Adrenal gland (tissue), 9 donors: ENCODE measurements at regions not wholly inside any gene's neighbourhood (a gene's known extent, or its start where the extent isn't known, plus 50 kb on each side); places are given as distances from the start of the nearest gene placed in this dataset.

Source experiments
- DNase-seq, 7 donors: peaks; one replicate each; pipeline ENCODE4 v3.0.0-alpha.2; 2019 to 2020
- H3K27ac ChIP-seq, 5 donors: fragments of 200-600 bp; sonication (generic) in 4 of 5; 1 replicate in 3 of 5; 2 replicates in 2 of 5; pipeline versions ENCODE4 v1.5.1 to v1.8.0; 2016 to 2020; ENCODE audit warnings: mild to moderate bottlenecking in 1 of 5
- H3K27me3 ChIP-seq: fragments of 200-600 bp; 2 replicates; pipeline ENCODE4 v1.8.0; 2021
- H3K36me3 ChIP-seq, 2 donors: fragments of 200-600 bp; replicated peaks in 1 of 2; 1 replicate in 1 of 2; 2 replicates in 1 of 2; pipeline versions ENCODE4 v1.5.1 to v1.8.0; 2018 to 2022
- H3K4me1 ChIP-seq, 2 donors: fragments of 200-600 bp; replicated peaks in 1 of 2; 1 replicate in 1 of 2; 2 replicates in 1 of 2; pipeline versions ENCODE4 v1.5.1 to v1.8.0; 2018 to 2021
- H3K4me3 ChIP-seq, 4 donors: fragments of 200-600 bp; sonication (generic) in 3 of 4; one replicate each; pipeline ENCODE4 v1.5.1; 2016 to 2018
- H3K9me3 ChIP-seq, 3 donors: fragments of 200-600 bp; sonication (generic) in 1 of 3; replicated peaks in 1 of 3; 1 replicate in 2 of 3; 2 replicates in 1 of 3; pipeline versions ENCODE4 v1.5.1 to v1.8.0; 2016 to 2021
- CTCF ChIP-seq, 6 experiments: fragments of 450-650 bp in 4 of 6; fragments of 200-600 bp in 2 of 6; sonication (generic) in 1 of 6; IDR thresholded peaks; 1 replicate in 5 of 6; 2 replicates in 1 of 6; pipeline versions ENCODE4 v1.5.1 to v1.8.0; 2016 to 2021; ENCODE audit warnings: antibody characterized with exemption in 6 of 6, mild to moderate bottlenecking in 2 of 6, moderate library complexity in 1 of 6
- POLR2A ChIP-seq, 2 donors: fragments of 450-650 bp; IDR thresholded peaks; one replicate each; pipeline ENCODE4 v1.6.1; 2017; ENCODE audit warnings: antibody characterized with exemption in 2 of 2, mild to moderate bottlenecking in 2 of 2, moderate library complexity in 1 of 2
- WGBS, 4 donors: extraction: QIAGEN DNeasy Blood & Tissue Kit in 2 of 4; methylation state at CpG; one replicate each; pipeline versions ENCODE4 v1.1.5 to v1.1.7; 2013 to 2017; 5-methylcytosine and 5-hydroxymethylcytosine counted together
- intact Hi-C, 2 donors: fragments of 100-400 bp; cut with DNase I; formaldehyde crosslinking; loops; one replicate each; pipeline versions ENCODE4 v1.14.1 to v1.15.0; 2022 to 2023
- donor health status: healthy with polysubstance abuse.
- donor health status: Bipolar disorder and iron deficiency.
- donor health status: DM: yes; HTN: yes; CAD: no.
- donor health status: DM: no; HTN: no; CAD: no.
- donor health status: DM: no; HTN: no; CAD: no.

DNA sequence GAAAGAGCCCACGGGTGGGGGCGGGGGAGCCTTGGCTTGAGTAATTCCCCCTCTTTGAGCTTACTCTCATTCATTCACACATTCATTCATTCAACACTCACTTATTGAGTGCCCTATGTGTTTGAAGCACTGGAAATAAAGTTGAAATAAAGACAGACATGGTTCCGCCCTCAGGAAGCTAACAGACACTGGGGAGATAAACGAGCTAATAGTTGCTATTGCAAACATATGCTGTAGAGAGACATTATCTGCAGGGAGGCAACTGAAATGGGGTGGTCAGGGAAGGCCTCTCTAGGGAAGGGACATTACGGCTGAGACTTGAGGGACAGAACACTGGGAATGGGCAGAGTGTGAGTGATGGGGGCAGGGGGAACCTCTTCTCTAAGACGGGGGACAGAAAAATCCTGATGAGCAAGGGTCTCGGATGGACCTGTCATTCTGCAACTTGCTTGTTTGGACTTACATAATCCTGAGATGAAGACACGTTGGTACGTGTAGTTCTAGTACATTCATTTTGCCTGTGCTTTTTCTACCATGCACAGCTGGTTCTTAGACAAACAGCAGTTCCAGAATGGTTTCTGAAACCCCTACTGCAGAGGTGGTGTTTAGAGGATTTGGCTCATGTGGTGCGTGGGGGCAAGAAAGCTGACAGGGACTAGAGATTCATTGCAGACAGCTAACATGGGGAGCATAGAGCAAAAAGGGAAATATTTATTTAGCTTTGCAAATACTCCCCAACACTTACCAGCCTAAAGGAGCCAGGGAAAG lies 71.1 kb upstream of the BLCAP start:
- TF ChIP-seq POLR2A (IDR thresholded peaks at IDR 0.05), result no peak
- TF ChIP-seq CTCF (IDR thresholded peaks at IDR 0.05), result no peak
- Histone ChIP-seq H3K36me3 (no peaks in the 10 kb centered on the region), H3K4me3 (no peak overlapping the region), H3K27me3 (no peaks in the 10 kb centered on the region), H3K9me3 (no peaks in the 10 kb centered on the region), H3K27ac (no peak overlapping the region), H3K4me1 (no peaks in the 10 kb centered on the region)
- intact Hi-C loops, result no loop called here
- DNase-seq, result no peak
- 38 to 55% (median 44%) methylated on average over 10 of the region's 10 CpGs for WGBS, 4 donors

DNA sequence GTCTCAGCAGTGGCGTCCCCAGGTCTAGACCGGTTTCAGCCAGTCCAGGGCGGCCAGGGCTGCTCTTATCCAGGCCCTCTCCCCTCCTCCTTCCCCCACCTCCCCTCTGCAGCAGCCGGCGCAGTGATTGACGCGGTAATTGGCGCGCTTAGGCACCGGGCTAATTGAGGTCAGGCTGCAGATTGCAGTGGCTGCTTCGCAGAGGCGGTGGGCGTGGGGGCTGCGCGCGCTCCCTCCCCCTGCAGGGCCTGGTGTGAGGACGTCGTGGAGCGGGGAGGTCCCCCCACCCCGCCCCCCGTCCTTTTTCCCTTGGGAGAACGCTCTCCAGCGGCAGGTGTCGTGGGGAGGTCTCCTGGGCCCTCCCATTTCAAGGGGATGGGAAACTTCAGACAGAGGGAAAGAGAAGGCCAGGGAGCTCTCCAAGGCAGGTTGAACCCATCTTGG lies 70.4 kb upstream of the BLCAP start:
- no peak for TF ChIP-seq POLR2A (IDR thresholded peaks at IDR 0.05)
- TF ChIP-seq CTCF (IDR thresholded peaks at IDR 0.05), result no peak
- DNase-seq, result peak in 2 of 7 donors; percentile 18 to 71
- no peaks in the 10 kb centered on the region for H3K4me1 ChIP-seq
- intact Hi-C loops, result no loop called here
- H3K4me3 ChIP-seq, result no peak overlapping the region
- no peaks in the 10 kb centered on the region for H3K27me3 ChIP-seq
- H3K27ac ChIP-seq, result no peak overlapping the region
- 0 to 6% (median 2%) methylated on average over 2 to 24 of the region's 24 CpGs; no CpG with 5 or more reads in 1 of the 4 donors for WGBS, 4 donors
- H3K9me3 ChIP-seq, result no peaks in the 10 kb centered on the region
- H3K36me3 ChIP-seq, result no peaks in the 10 kb centered on the region

DNA sequence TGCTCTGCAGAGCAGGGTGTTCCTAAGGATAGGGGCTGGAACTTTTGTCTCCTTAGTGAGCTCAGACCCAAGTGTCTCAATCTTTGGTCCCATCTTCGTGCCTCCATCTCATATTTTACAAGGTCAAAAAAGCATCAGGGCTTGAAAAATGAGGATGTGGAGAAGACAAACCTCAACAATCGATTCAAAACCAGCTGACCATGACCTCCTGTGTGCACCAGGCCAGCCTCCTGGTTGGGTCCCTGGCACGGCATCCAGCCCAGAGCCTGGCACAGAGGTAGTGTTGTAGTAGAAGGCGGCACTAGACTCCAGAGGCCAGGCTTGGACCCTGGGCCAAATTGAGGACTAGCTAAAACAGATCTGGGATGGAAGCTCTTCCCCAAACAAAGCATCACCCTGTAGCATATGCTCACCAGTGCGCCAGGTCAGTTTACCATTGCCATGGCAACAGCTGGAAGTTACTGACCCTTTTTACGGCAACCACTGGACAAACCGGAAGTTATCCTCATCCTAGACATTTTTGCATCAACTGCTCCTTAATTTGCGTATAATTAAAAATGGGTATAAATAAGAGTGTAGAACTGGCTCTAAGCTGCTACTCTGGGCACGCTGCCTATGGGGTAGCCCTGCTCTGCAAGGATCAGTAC lies 69.3 kb upstream of the BLCAP start:
- Histone ChIP-seq H3K4me3 (no peak overlapping the region), H3K27ac (no peak overlapping the region), H3K4me1 (no peaks in the 10 kb centered on the region), H3K27me3 (no peaks in the 10 kb centered on the region), H3K36me3 (no peaks in the 10 kb centered on the region), H3K9me3 (no peaks in the 10 kb centered on the region)
- intact Hi-C loops, result no loop called here
- TF ChIP-seq POLR2A (IDR thresholded peaks at IDR 0.05) (no peak), CTCF (IDR thresholded peaks at IDR 0.05) (no peak)
- WGBS, 4 donors, result 54 to 76% (median 65%) methylated on average over 9 of the region's 9 CpGs
- no peak for DNase-seq

DNA sequence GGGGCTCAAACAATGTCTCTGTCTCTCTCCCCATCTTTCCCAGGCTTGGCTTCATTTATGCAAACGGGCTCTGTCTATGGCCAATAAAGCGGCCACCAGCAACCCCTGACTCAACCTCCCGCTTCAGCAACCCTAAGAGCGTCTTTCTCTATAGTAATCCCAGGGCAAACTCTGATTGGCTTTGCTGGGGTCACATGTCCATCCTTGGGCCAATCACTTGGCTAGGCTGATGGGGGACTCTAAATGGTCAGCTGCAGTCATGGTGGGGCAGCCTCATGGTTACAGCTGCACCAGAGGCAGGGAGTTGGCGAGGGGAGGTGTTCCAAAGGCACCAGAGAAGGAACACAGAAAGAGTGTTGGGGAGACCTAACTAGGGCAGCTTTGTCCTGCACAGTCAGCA lies 68.5 kb upstream of the BLCAP start:
- Histone ChIP-seq H3K4me3 (no peak overlapping the region), H3K27me3 (no peaks in the 10 kb centered on the region), H3K27ac (no peak overlapping the region), H3K36me3 (no peaks in the 10 kb centered on the region), H3K9me3 (no peaks in the 10 kb centered on the region), H3K4me1 (no peaks in the 10 kb centered on the region)
- WGBS, 4 donors, result 85 to 94% (median 93%) methylated on average over 4 to 5 of the region's 5 CpGs
- TF ChIP-seq POLR2A (IDR thresholded peaks at IDR 0.05) (no peak), CTCF (IDR thresholded peaks at IDR 0.05) (no peak)
- DNase-seq, result no peak
- intact Hi-C loops, result no loop called here
